HG03066 (cell line): ENCODE measurements at regions not wholly inside any gene's neighbourhood (a gene's known extent, or its start where the extent isn't known, plus 50 kb on each side); places are given as distances from the start of the nearest gene placed in this dataset.
"Not testable (repeated sequence)": the region's sequence is repeated elsewhere in the genome, so short reads cannot be mapped to it uniquely, and the experiment has no call there.

Experiments
- ATAC-seq: cut with Tn5 transposase; IDR thresholded peaks from one replicate; pipeline ENCODE4 v1.9.1; 2021; ENCODE audit warnings: low read depth; ENCODE audit not compliant: unreplicated experiment

DNA sequence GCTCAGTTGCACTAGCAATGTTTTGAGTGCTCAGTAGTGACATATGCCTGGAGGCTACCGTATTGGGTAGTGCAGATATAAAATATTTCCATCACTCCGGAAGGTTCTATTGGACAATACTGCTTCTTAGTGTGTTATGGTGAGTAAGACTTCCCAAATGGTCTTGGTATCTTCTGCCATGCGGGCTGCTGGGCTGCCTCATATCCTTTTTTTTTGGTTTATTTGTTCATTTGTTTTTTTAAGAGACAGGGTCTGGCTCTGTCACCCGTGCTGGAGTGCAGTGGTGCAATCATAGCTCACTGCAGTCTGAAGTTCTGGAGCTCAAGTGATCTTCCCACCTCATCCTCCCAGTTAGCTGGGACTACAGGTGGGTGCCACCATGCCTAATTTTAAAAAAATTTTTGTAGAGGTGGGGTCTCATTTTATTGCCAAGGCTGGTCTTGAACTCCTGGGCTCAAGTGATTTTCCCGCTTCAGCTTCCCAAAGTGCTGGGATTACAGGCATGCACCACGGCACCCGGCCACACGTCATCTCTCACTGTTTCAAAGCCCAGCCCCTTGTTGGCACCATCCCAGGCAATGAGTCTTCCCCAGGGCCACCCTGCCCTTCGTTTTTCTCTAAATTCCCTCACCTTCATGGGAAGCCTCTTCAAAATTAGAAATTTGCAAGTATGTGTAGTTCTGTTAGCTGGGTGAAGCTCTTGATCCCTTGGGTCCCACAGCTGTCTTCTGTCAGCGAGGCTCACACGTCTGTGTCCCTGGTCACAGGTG lies 111.0 kb upstream of the KLF14 start:
- no peak for ATAC-seq

DNA sequence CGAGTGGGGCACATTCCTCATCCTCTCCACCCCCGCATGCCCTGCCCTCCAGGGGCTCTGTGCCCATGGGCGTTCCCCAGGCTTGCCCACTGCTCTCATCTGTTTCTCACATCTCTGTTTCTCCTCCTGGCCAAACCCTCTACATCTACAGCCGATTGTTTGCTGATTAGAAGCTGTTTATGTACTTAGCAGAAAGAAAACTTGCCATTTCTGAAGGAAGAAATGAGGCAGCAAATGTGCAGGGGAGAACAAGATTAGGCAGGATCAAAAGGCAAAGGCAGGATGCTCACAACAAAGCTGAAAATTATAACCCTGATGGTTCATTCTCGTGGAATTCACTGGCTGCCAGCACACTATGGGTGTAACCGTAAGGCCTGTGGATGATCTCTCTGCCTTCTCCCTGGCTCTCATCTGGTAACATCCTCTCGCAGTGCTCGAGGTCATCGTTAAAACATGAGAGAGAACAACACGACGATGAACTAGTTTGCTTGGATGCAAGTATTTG lies 111.6 kb upstream of the KLF14 start:
- ATAC-seq = no peak

DNA sequence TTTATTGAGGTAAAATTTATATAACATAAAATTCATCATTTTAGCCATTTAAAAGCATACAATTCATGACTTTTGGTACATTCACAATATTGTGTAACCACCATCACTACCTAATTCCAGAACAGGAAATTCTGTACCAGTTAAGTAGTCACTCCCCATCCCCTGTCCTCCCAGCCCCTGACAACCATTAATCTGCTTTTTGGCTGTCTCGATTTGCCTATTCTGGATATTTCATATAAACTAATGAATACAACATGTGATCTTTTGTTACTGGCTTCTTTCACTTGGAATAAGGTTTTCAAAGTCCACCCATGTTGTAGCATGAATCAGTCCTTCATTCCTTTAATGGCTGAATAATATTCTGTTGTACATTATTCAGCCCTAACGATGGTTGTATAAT lies 115.6 kb upstream of the KLF14 start:
- ATAC-seq = no peak

DNA sequence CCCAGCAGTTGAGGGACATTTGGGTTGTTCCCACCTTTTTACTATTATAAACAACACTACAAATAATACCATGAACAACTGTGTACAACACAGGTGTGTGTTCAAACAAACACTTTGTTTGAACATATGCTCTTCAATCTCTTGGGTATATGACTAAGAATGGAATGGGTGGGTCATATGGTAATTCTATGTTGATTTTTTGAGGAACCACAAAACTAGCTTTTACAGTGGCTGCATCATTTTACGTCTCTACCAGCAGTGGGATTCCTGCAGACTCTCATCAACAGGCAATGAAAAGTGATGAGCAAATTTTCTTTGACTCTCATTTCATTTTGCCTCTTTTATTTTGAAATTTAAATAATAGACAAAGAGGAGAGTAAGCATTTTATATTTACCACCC lies 116.9 kb upstream of the KLF14 start:
- ATAC-seq = no peak

DNA sequence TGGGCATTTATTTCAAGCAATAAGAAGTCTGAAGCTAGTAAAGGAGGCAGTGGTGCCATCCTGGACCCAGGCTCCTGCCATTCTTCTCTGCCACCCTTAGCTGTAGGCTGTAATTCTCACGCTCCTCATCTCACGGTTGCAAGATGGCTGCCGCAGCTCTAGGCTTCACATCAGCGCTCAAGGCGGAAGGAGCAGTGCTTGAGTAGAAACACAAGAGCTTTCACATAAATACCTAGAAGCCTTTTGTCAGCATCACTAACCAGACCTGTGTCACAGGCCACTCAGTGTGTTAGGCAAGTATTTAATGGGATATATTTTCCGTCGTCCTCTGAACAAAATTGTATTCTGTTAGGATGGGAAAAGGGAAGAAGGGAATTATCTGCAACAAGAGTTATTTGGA lies 118.9 kb upstream of the KLF14 start:
- no peak for ATAC-seq

DNA sequence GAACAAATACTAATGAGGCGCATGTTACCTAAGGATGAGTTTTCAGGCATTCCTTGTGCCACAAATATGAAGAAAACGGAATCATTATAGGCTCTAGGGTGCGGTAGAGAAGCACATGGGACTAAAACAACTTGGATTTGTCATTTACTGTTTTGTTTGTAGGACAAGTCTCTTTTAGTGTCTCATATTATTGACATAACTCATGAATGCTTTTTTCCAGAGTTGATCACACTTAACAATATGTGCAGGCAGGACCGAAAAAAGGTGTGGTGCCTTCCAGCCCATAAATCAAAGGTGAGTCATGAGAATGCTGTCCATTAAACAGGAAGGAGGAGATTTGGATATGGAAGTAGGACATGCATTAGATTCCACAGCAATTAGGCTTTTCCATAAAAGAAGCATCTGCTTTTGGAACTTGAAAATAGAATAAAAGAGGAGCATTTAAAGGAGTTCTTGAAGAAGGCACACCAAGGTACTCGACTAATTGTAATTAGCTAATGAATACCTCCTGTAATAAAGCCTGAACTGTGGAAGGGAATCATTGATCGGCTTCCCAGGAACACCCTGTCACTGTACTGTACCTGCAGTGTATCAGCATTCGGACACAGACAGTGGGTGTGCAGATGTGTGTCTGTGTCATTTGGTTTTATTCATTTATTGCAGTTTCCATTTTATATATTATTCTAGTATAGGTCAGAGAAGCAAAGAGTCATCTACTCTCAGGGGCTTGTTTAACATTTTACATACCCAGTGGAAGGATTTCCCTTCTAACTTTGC lies 119.7 kb upstream of the KLF14 start:
- ATAC-seq = no peak

DNA sequence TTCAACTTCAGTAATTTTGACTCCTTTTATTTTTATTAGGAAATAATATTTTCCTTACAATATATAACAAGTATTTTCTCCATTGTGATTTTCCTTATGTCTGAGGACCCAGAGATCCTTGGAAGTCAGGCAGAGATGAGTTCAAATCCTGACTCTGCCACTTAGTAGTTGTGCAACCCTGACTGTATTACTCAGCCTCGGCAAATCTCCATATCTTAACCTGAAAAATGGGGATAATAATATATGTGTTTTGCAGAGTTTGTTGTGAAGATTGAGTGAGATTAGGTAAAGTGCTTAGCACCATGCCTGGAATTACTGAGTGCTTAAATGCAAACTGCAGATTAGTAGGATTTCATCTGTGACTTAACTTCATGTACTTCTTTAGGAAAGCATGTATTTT lies 120.5 kb upstream of the KLF14 start:
- no peak for ATAC-seq

DNA sequence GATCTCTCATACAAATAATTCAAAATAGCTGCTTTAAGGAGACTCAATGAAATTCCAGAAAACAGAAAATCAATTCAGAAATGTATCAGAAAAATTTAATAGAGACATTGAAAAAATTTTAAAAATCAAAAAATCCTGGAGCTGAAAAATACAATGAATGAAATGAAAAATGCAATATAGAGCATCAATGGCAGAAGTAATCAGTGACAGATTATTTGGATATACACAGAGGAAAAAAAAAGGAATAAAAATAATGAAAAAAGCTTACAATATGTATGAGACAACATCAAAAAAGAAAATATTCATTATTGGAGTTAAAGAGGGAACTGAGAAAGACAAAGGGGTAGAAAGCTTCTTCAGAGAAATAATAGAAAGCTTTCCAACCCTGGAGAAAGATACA lies 122.9 kb upstream of the KLF14 start:
- no peak for ATAC-seq

DNA sequence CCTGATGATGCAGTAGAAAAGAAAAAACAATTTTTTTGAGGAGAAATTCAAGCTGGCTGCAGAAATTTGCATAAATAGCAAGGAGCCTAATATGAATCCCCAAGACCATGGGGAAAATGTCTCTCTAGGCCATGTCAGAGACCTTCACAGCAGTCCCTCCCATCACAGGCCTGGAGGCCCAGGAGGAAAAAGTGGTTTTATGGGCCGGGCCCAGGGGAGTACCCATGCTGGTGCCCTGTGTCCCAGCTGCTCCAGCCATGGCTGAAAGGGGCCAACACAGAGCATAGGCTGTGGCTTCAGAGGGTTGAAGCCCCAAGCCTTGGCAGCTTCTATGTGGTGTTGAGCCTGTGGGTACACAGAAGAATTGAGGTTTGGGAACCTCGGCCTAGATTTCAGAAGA lies 126.8 kb upstream of the KLF14 start:
- not testable (repeated sequence) for ATAC-seq

DNA sequence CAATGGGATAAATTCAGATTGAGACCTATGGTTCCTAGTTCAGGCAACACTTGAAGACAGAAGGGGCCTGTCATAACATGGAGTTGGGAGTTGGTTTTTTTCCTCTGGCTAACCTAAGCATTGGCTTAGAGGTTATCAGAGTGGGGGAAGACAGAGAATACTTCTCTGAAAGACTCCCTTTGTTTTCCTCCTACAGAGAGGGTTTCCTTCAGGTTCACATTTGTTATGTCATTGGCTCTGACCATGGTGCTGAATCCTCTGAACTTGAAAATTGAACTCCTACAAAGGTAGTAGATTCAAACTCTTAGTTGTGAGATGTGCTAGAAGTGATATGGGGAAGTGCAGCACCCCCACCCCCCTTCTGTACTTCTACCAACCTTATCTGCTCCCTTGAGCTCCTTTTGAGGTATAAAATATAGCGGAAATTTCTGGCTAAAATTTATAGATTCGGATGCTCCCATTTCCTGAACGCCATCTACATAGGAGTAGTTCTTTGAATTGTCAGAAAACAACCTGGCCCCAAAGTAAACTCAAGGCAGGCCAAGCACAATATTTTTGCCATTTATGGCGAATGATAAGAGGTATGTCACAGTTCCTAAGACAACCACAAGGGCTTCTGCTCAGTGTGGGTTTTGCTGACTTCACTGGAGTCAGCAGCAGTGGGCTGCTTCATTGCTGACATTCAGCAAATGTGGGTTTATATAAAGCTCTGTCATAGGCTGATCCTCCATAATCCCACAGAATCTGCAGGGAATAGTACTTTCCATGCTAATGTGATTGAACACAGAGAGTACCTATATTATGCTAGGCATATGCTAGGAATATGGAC lies 131.6 kb upstream of the KLF14 start:
- ATAC-seq = no peak

DNA sequence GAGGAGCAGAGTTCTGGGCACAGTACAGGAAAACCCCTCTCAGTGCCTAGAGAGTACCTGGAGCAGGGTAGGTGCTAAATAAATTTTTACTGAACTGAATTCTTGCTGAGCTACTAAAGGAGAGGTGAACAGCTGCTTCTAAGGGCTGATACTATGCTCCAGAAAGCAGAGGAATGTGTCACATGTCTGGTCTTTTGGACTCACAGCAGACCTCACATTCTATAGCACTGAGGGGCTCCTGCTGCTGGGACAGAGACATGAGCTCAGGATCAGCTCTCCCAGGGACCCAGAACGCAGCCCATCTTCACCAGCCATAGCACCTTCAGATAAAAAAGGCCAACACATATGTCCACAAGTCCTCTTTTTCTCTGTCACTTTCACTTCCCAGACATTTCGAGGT lies 133.0 kb upstream of the KLF14 start:
- no peak for ATAC-seq

DNA sequence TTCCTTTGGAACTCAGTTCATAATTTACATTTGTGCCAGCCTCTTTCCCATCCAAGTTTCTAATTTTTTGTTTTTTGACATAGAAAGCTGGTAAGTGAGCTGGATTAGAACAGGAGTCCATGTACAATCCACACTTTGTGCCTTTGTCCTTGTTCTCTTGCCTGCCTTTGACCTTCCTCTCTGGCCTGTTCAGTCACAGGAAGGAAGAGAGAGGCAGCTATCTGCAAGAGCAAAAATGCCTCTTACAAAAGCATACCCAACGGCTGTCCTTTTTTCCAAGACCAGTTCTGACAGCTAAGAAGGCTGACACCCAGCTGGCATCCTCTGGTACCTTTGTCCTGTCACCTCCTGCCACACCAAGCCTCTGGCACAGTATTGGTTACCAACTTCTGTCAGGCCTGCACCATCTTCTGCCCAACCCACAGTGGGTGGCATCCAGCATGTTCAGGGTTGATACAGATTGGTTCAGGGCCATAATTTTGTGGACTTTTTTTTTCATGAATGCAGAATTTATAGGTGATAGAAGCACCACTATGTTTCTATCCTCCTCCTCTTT lies 133.7 kb upstream of the KLF14 start:
- ATAC-seq = no peak

DNA sequence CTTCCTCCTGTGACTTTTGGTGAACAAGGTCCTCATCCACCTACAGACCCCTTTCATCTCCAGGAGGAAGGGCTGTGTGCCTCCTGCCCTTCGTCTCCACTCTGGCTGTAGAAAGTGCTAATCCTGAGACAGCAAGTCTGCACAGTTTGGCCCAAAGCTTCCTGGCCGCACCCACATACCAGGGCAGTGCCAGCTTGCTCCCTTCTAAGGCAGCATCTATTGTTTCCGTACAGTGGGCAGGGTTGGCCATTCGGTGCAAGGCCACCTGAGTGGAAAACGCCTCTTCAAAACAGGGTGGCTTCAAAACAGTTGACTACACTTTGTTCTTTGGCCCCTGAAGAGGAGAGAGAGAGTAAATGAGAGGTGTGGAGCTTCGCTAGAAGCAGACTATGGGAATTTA lies 134.1 kb upstream of the KLF14 start:
- no peak for ATAC-seq

DNA sequence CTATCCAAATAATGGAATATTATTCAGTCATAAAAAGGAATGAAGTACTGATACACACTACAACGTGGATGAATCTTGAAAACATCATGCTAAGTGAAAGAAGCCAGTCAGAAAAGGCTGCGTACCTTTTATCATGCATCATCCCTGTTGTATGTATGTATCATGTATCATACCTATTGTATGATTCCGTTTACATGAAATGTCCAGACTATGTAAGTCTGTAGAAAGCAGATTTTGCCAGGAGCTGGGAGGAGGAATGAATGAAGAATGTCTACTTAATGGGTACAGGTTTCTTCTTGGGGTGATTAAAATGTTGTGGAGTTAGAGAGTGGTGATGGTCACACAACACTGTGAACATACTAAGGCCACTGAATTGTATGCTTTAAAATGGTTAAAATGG lies 135.9 kb upstream of the KLF14 start:
- no peak for ATAC-seq

DNA sequence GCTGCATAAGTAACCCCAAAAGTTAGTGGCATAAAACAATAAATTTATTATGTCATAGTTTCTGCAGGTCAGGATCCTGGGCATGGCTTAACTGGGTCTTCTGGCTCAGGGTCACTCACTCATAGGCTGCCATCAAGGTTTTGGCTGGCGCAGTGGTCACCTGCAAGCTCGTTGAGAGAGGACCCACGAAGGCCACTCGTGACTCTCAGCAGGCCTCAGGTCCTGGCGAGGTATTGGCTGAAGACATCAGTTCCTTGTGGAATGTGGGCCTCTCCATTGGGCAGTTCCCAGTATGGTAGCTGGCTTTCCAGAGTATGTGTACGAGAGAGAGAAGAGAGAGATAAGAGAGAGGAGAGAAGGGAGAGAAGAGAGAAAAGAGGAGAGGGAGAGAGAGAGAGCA lies 138.3 kb upstream of the KLF14 start:
- ATAC-seq = no peak

DNA sequence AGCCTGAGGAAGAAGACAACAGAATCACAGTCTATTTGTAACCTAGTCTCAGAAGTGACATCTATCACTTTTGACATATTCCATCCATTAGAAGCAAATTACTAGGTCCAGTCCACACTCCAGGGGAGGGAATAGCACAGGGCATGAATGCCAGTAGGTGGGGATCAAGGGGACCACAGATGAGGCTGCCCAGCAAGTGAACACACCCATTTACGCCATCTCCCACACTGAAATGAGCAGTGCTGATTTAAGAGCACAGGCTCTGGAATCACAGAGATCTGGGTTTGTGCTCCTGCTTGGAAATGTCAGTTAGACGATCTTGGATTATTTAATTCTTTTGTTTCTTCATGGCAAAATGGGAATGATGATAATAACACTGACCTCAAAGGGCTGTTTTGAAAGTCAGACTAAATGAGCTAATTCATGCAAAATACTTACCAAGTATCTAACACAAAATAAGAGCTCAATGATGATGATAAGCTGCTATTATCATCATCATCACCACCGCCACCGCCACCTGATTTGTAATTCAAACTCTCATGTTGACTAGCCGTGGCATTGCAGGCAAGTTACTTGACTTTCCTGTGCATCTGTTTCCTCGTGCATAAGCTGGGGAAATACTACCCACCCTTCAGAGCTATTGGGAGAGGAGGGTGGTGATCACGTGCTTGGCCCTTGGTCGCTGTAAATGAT lies 138.9 kb upstream of the KLF14 start:
- ATAC-seq = no peak

DNA sequence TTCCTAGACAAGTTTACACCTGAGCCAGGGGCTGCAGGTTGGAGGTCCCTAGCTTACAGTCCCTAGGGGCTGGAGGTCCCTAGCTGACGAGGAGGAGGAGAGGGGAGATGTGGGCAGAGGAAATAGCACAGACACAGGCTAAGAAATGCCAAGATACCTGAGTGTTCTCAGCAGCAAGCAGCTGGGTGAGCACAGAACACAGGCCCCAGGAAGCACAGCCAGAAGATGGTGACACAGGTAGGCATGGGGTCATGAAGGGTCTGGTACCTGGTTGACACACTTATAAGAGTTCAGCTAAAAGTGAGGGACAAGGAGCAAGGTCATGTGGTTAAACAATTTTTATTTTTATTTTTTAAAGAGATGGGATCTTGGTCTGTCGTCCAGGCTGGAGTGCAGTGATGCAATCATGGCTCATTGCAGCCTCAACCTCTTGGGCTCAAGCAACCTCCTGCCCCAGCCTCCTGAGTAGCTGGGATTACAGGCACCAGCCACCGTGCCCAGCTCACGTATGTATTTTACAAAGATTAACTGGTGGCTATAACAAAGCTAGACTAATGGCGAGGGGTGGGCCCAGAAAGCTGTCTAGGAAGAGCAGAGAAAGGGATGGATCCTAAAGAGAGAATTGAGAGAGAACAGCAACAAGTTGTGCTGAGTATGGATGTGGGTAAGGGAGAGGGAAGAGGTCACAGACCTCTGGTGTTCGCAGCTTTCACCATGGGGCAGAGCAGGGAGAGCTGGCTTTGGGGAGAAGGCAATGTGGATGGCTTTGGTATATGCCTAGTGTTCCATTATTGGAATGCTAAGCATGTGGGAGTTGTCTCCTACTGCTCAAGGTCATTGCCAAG lies 140.3 kb upstream of the KLF14 start:
- ATAC-seq = no peak

DNA sequence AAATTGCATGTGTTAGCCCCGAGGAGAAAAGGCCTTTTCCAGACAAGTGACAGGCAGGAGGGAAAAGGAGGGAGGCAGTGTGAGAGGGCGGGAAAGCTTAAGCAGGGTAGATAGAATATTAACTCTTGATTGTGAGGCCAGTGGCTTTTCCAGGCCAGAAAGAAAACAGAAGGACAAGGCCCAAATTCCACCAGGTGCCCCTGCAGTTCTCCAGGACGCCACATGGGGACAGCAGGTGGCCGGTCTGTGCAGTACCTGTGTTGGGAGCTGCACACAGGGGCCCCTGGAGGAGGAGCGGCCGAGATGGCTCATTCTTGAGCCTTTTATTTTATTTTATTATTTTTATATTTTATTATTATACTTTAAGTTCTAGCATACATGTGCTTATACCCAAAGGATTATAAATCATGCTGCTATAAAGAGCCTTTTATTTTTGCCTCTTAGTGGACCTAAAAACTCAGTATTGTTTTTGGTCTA lies 141.3 kb upstream of the KLF14 start:
- ATAC-seq = no peak

DNA sequence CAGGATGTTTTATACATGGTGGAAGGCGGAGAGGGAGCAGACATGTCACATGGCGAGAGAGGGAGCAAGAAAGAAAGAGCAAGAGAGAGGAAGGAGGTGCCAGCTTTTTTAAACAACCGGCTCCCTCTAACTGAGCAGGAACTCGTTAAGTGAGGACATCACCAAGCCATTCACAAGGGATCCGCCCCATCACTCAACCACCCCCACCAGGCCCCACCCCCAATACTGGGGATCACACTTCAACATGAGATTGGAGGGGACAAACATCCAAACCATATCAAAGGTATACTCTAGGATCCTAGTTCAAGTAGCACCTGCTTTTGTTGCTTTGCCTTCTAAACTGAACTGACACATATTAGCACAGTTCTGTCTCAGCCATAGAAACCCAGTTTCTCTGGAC lies 141.9 kb upstream of the KLF14 start:
- no peak for ATAC-seq
